ENCODE measurements at regions not wholly inside any gene's neighbourhood (a gene's known extent, or its start where the extent isn't known, plus 50 kb on each side); places are given as distances from the start of the nearest gene placed in this dataset.
"Not testable (repeated sequence)": the region's sequence is repeated elsewhere in the genome, so short reads cannot be mapped to it uniquely, and the experiment has no call there.

- H3K4me3 Mint-ChIP-seq (ENCODE audit: unreplicated experiment): no peak overlapping the region
- no peaks in the 10 kb centered on the region for H3K36me3 Mint-ChIP-seq (ENCODE audit: unreplicated experiment)
- TF ChIP-seq CTCF (IDR thresholded peaks at IDR 0.05; ENCODE audit: partially characterized antibody, unreplicated experiment): no peak
- DNase-seq: no peak
- H3K9me3 Mint-ChIP-seq (ENCODE audit: unreplicated experiment): no peaks in the 10 kb centered on the region
- H3K4me1 Mint-ChIP-seq (ENCODE audit: low read depth, unreplicated experiment): no peaks in the 10 kb centered on the region
- no peaks in the 10 kb centered on the region for H3K27me3 Mint-ChIP-seq (ENCODE audit: unreplicated experiment)
- no peak overlapping the region for H3K27ac Mint-ChIP-seq (ENCODE audit: unreplicated experiment)
Observed at GRCh38 chr4:18422685-18423084, 401.1 kb upstream of the LCORL start.

GRCh38 chr4:18421519-18421918, 400.0 kb upstream of the LCORL start:
- Mint-ChIP-seq H3K27me3 (ENCODE audit: unreplicated experiment) (no peaks in the 10 kb centered on the region), H3K27ac (ENCODE audit: unreplicated experiment) (no peak overlapping the region), H3K9me3 (ENCODE audit: unreplicated experiment) (no peaks in the 10 kb centered on the region), H3K4me3 (ENCODE audit: unreplicated experiment) (no peak overlapping the region), H3K36me3 (ENCODE audit: unreplicated experiment) (no peaks in the 10 kb centered on the region), H3K4me1 (ENCODE audit: low read depth, unreplicated experiment) (no peaks in the 10 kb centered on the region)
- no peak for TF ChIP-seq CTCF (IDR thresholded peaks at IDR 0.05; ENCODE audit: partially characterized antibody, unreplicated experiment)
- no peak for DNase-seq

GRCh38 chr4:18419780-18420179, 398.2 kb upstream of the LCORL start:
- no peak overlapping the region for H3K27ac Mint-ChIP-seq (ENCODE audit: unreplicated experiment)
- no peak for DNase-seq
- no peaks in the 10 kb centered on the region for H3K4me1 Mint-ChIP-seq (ENCODE audit: low read depth, unreplicated experiment)
- H3K27me3 Mint-ChIP-seq (ENCODE audit: unreplicated experiment): no peaks in the 10 kb centered on the region
- H3K9me3 Mint-ChIP-seq (ENCODE audit: unreplicated experiment): no peaks in the 10 kb centered on the region
- no peak overlapping the region for H3K4me3 Mint-ChIP-seq (ENCODE audit: unreplicated experiment)
- H3K36me3 Mint-ChIP-seq (ENCODE audit: unreplicated experiment): no peaks in the 10 kb centered on the region
- TF ChIP-seq CTCF (IDR thresholded peaks at IDR 0.05; ENCODE audit: partially characterized antibody, unreplicated experiment): no peak

GRCh38 chr4:18418195-18418898, 396.8 kb upstream of the LCORL start:
- not testable (repeated sequence) for H3K4me1 Mint-ChIP-seq (ENCODE audit: low read depth, unreplicated experiment); H3K4me3 Mint-ChIP-seq (ENCODE audit: unreplicated experiment); H3K9me3 Mint-ChIP-seq (ENCODE audit: unreplicated experiment); H3K36me3 Mint-ChIP-seq (ENCODE audit: unreplicated experiment); H3K27me3 Mint-ChIP-seq (ENCODE audit: unreplicated experiment); DNase-seq; H3K27ac Mint-ChIP-seq (ENCODE audit: unreplicated experiment)

GRCh38 chr4:18417651-18418050, 396.1 kb upstream of the LCORL start:
- DNase-seq; H3K27me3 Mint-ChIP-seq (ENCODE audit: unreplicated experiment); H3K36me3 Mint-ChIP-seq (ENCODE audit: unreplicated experiment); H3K4me3 Mint-ChIP-seq (ENCODE audit: unreplicated experiment); H3K27ac Mint-ChIP-seq (ENCODE audit: unreplicated experiment); H3K4me1 Mint-ChIP-seq (ENCODE audit: low read depth, unreplicated experiment); H3K9me3 Mint-ChIP-seq (ENCODE audit: unreplicated experiment): not testable (repeated sequence)

- H3K9me3 Mint-ChIP-seq (ENCODE audit: unreplicated experiment): no peaks in the 10 kb centered on the region
- H3K36me3 Mint-ChIP-seq (ENCODE audit: unreplicated experiment): no peaks in the 10 kb centered on the region
Observed at GRCh38 chr4:18406264-18406663, 384.7 kb upstream of the LCORL start.

More at GRCh38 chr4:18406264-18406663, 384.7 kb upstream of the LCORL start:
- Mint-ChIP-seq H3K4me3 (ENCODE audit: unreplicated experiment) (no peak overlapping the region), H3K4me1 (ENCODE audit: low read depth, unreplicated experiment) (peaks cover 2% of the 10 kb centered on the region), H3K27me3 (ENCODE audit: unreplicated experiment) (no peaks in the 10 kb centered on the region), H3K27ac (ENCODE audit: unreplicated experiment) (no peak overlapping the region)
- no peak for TF ChIP-seq CTCF (IDR thresholded peaks at IDR 0.05; ENCODE audit: partially characterized antibody, unreplicated experiment)
- DNase-seq: no peak

Data from glutamatergic neuron (in vitro differentiated cells).